ENCODE measurements at regions not wholly inside any gene's neighbourhood (a gene's known extent, or its start where the extent isn't known, plus 50 kb on each side); places are given as distances from the start of the nearest gene placed in this dataset.

- intact Hi-C loops (cut with DNase I): no loop called here
- no peaks in the 10 kb centered on the region for H3K27me3 ChIP-seq
Measured at GRCh38 chr19:31701146-31701545, 351.9 kb upstream of the TSHZ3 start.

DNA sequence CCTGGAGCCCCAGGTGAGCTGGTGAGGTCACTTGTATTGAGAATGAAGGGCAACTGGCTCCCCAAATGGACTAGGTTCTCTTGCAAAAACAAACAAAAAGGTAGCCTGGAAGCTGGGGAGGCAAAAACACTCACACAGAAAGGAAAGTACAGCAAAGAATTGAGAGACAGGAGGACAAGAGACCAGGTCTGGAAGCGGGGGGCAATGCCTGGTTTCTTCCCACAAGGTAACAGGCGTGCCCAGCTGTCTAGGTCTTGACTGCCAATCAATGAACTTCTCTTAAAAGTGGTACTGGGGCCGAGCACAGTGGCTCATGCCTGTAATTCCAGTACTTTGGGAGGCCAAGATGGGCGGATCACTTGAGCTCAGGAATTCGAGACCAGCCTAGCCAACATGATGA is 356.4 kb upstream of the TSHZ3 start:
- Histone ChIP-seq H3K4me3 (no peak overlapping the region), H3K9me3 (peaks cover 0 to 20% (median 8%) of the 10 kb centered on the region in 4 donors), H3K27ac (replicated peaks in 1 of 4) (no peak overlapping the region), H3K27me3 (no peaks in the 10 kb centered on the region), H3K4me1 (no peaks in the 10 kb centered on the region), H3K36me3 (no peaks in the 10 kb centered on the region)
- TF ChIP-seq, protein P1, sequence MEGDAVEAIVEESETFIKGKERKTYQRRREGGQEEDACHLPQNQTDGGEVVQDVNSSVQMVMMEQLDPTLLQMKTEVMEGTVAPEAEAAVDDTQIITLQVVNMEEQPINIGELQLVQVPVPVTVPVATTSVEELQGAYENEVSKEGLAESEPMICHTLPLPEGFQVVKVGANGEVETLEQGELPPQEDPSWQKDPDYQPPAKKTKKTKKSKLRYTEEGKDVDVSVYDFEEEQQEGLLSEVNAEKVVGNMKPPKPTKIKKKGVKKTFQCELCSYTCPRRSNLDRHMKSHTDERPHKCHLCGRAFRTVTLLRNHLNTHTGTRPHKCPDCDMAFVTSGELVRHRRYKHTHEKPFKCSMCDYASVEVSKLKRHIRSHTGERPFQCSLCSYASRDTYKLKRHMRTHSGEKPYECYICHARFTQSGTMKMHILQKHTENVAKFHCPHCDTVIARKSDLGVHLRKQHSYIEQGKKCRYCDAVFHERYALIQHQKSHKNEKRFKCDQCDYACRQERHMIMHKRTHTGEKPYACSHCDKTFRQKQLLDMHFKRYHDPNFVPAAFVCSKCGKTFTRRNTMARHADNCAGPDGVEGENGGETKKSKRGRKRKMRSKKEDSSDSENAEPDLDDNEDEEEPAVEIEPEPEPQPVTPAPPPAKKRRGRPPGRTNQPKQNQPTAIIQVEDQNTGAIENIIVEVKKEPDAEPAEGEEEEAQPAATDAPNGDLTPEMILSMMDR (IDR thresholded peaks at IDR 0.05): no peak
- TF ChIP-seq EP300 (IDR thresholded peaks at IDR 0.05) (no peak), POLR2A (IDR thresholded peaks at IDR 0.05; ENCODE audit: low read depth) (no peak), POLR2AphosphoS5 (IDR thresholded peaks at IDR 0.05) (no peak)
- intact Hi-C loops (cut with DNase I): no loop called here
- peak; percentile 68 for DNase-seq (ENCODE audit: extremely low spot score)
- 95% methylated on average over 5 of the region's 5 CpGs for WGBS

More at GRCh38 chr19:31701146-31701545, 351.9 kb upstream of the TSHZ3 start:
- Histone ChIP-seq H3K36me3 (no peaks in the 10 kb centered on the region), H3K4me3 (no peak overlapping the region), H3K27ac (replicated peaks in 1 of 4) (no peak overlapping the region), H3K9me3 (peaks cover 0 to 20% (median 8%) of the 10 kb centered on the region in 4 donors), H3K4me1 (no peaks in the 10 kb centered on the region)
- WGBS: 30% methylated on average over 2 of the region's 3 CpGs
- TF ChIP-seq, protein P1 (IDR thresholded peaks at IDR 0.05): no peak
- TF ChIP-seq POLR2AphosphoS5 (IDR thresholded peaks at IDR 0.05) (no peak), EP300 (IDR thresholded peaks at IDR 0.05) (no peak), POLR2A (IDR thresholded peaks at IDR 0.05; ENCODE audit: low read depth) (no peak)
- DNase-seq (ENCODE audit: extremely low spot score): peak; percentile 55

DNA sequence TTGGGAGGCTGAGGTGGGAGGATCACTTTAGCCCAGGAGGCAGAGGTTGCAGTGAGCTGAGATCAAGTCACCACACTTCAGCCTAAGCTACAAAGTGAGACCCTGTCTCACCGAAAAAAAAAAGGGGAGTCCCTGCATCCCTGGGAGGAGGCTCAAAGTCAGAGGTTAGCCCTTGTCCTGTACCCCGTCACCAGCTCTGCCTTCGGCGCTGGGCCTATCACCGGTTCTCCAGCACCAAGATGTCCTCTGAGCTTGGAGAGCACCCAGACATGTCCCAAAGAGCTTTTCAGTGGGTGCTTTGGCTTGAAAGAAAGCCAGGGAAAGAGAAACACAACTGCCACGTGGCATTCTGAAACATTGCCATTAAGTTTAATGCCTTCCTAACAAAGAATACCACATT is 356.9 kb upstream of the TSHZ3 start:
- TF ChIP-seq, protein P1 (IDR thresholded peaks at IDR 0.05): no peak
- TF ChIP-seq POLR2AphosphoS5 (IDR thresholded peaks at IDR 0.05) (no peak), EP300 (IDR thresholded peaks at IDR 0.05) (no peak), POLR2A (IDR thresholded peaks at IDR 0.05; ENCODE audit: low read depth) (no peak)
- H3K4me1 ChIP-seq: no peaks in the 10 kb centered on the region
- no peaks in the 10 kb centered on the region for H3K36me3 ChIP-seq
- H3K4me3 ChIP-seq: no peak overlapping the region
- intact Hi-C loops (cut with DNase I): no loop called here
- H3K9me3 ChIP-seq: peaks cover 0 to 20% (median 8%) of the 10 kb centered on the region in 4 donors
- WGBS: 93% methylated on average over 6 of the region's 6 CpGs
- no peak overlapping the region for H3K27ac ChIP-seq (replicated peaks in 1 of 4)
- DNase-seq (ENCODE audit: extremely low spot score): peak; percentile 75
- no peaks in the 10 kb centered on the region for H3K27me3 ChIP-seq

DNA sequence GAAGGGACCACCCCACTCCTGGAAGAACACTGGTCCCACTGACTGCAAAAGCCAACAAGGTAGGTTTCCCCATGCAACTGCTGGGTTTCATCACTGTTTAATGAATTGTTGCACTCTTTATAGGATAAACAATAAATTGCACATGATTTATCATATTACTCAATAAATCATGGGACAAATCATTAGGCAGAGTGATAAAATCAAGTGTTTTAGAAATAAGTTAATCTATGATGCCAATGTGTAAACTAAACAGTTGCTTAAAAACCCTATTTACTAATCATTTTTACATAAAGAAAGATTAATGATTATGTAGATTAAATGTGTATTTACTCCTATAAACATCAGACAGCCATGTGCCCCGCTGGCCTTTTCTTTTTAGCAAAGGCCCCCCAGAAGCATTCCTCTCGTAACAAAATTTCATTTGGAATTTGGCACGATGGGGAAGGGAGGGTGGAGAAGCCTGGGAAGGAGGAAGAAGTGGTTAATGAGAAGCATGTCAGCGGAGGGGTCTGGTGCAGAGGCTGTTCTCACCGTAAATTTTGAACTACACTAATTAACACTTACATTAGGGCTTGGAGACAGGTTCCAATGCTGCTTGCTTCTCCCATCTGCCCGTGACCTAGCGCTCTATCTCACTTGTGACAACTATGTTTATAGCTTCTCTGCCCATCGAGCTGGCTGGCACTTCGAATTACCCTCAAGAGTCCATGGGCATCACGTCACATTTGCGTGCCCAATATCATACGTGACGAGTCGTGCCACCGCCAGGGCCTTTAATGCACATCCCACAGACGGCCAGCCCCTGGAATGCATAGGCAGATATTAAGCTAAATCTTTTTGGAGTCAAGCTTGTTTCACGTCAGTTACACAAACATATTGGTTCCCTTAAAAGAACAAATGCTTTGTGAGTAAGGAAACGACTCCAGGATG is 357.7 kb upstream of the TSHZ3 start:
- peak; percentile 86 for DNase-seq (ENCODE audit: extremely low spot score)
- intact Hi-C loops (cut with DNase I): no loop called here
- H3K4me3 ChIP-seq: no peak overlapping the region
- TF ChIP-seq POLR2AphosphoS5 (IDR thresholded peaks at IDR 0.05) (no peak), POLR2A (IDR thresholded peaks at IDR 0.05; ENCODE audit: low read depth) (no peak), EP300 (IDR thresholded peaks at IDR 0.05) (no peak)
- TF ChIP-seq, protein P1 (IDR thresholded peaks at IDR 0.05): no peak
- no peaks in the 10 kb centered on the region for H3K27me3 ChIP-seq
- no peak overlapping the region for H3K27ac ChIP-seq (replicated peaks in 1 of 4)
- 87% methylated on average over 18 of the region's 18 CpGs for WGBS
- no peaks in the 10 kb centered on the region for H3K4me1 ChIP-seq
- peaks cover 0 to 17% (median 9%) of the 10 kb centered on the region in 4 donors for H3K9me3 ChIP-seq
- H3K36me3 ChIP-seq: no peaks in the 10 kb centered on the region

Data from esophagus muscularis mucosa (tissue), 4 donors.